H1 (cell line): ENCODE measurements at regions not wholly inside any gene's neighbourhood (a gene's known extent, or its start where the extent isn't known, plus 50 kb on each side); places are given as distances from the start of the nearest gene placed in this dataset.

ENCODE experiments used
- CTCF ChIA-PET: fragments of 300-600 bp; sonication (Branson Sonifier 250); formaldehyde crosslinking; loops from one replicate; lab custom pipeline; 2021; ENCODE audit not compliant: partially characterized antibody; lab: Charles Lee
- POLR2A ChIA-PET: fragments of 300-600 bp; sonication (Branson Sonifier 250); formaldehyde crosslinking; loops from one replicate; lab custom pipeline; 2021; ENCODE audit warnings: inconsistent platforms; ENCODE audit not compliant: partially characterized antibody; lab: Charles Lee
- DNase-seq, 2 experiments: peaks; one replicate each; pipeline versions ENCODE4 v3.0.0 to v3.0.0-alpha.2; 2010 to 2022; ENCODE audit warnings: low spot score in 2 of 2, low read depth in 1 of 2, mixed read lengths in 1 of 2
- FAIRE-seq: peaks from 2 replicates; lab custom pipeline; 2011; peaks lifted over from hg19 to GRCh38; lab: Jason Lieb, UNC
- H2AFZ ChIP-seq: 2 replicates; pipeline ENCODE4 v1.8.1; 2012; ENCODE audit warnings: low read length, inconsistent platforms
- H2AK5ac ChIP-seq: 2 replicates; pipeline ENCODE4 v1.6.1; 2013; ENCODE audit warnings: low read depth, low read length
- H2BK120ac ChIP-seq: replicated peaks from 2 replicates; pipeline ENCODE3; 2013; ENCODE audit warnings: low read depth, low read length, inconsistent platforms
- H2BK12ac ChIP-seq: 2 replicates; pipeline ENCODE4 v1.6.1; 2013; ENCODE audit warnings: low read depth, low read length
- H2BK15ac ChIP-seq: 2 replicates; pipeline ENCODE4 v1.6.1; 2013; ENCODE audit warnings: low read length
- H2BK20ac ChIP-seq: 2 replicates; pipeline ENCODE4 v1.6.1; 2013; ENCODE audit warnings: low read length
- H2BK5ac ChIP-seq: 2 replicates; pipeline ENCODE4 v1.6.1; 2013; ENCODE audit warnings: low read depth, low read length
- H3K14ac ChIP-seq: 2 replicates; pipeline ENCODE4 v1.6.1; 2013; ENCODE audit warnings: inconsistent platforms; ENCODE audit not compliant: insufficient read length
- H3K18ac ChIP-seq: 2 replicates; pipeline ENCODE4 v1.6.1; 2013; ENCODE audit warnings: low read length; ENCODE audit errors: extremely low read depth
- H3K23ac ChIP-seq: 2 replicates; pipeline ENCODE4 v1.6.1; 2013; ENCODE audit warnings: inconsistent platforms; ENCODE audit not compliant: insufficient read length
- H3K23me2 ChIP-seq: 2 replicates; pipeline ENCODE4 v1.6.1; 2013; ENCODE audit warnings: low read depth, low read length
- H3K27ac ChIP-seq: 2 replicates; pipeline ENCODE4 v1.6.1; 2011; ENCODE audit warnings: low read depth, low read length, inconsistent platforms
- H3K27me3 ChIP-seq, 4 experiments: replicated peaks in 1 of 4; 1 replicate in 1 of 4; 2 replicates in 3 of 4; pipeline versions ENCODE4 v1.6.1 to v1.8.1; 2011 to 2013; ENCODE audit warnings: low read length in 3 of 4, mild to moderate bottlenecking in 3 of 4, inconsistent platforms in 2 of 4, mixed read lengths in 2 of 4, moderate library complexity in 1 of 4; ENCODE audit not compliant: control insufficient read depth in 3 of 4, insufficient read depth in 3 of 4; ENCODE audit errors: extremely low read depth in 1 of 4
- H3K36me3 ChIP-seq, 4 experiments: 2 replicates each; pipeline versions ENCODE4 v1.6.1 to v1.8.1; 2011 to 2013; ENCODE audit warnings: mild to moderate bottlenecking in 4 of 4, low read length in 3 of 4, moderate library complexity in 2 of 4, control low read depth in 1 of 4, inconsistent platforms in 1 of 4; ENCODE audit not compliant: insufficient read depth in 4 of 4, control insufficient read depth in 2 of 4
- H3K4ac ChIP-seq: replicated peaks from 2 replicates; pipeline ENCODE3; 2013; ENCODE audit warnings: low read length, low read depth, mixed read lengths, inconsistent platforms; ENCODE audit not compliant: insufficient read length
- H3K4me1 ChIP-seq, 4 experiments: replicated peaks in 1 of 4; 1 replicate in 1 of 4; 2 replicates in 3 of 4; pipeline versions ENCODE4 v1.6.1 to v1.8.1; 2011 to 2013; ENCODE audit warnings: low read length in 3 of 4, inconsistent platforms in 2 of 4, mixed read lengths in 1 of 4; ENCODE audit not compliant: insufficient read depth in 4 of 4, control insufficient read depth in 3 of 4
- H3K4me2 ChIP-seq, 2 experiments: 2 replicates each; pipeline versions ENCODE4 v1.6.1 to v1.8.1; 2011 to 2013; ENCODE audit warnings: low read depth in 2 of 2, low read length in 2 of 2, control low read depth in 1 of 2, inconsistent platforms in 1 of 2, mild to moderate bottlenecking in 1 of 2; ENCODE audit not compliant: insufficient read depth in 1 of 2
- H3K4me3 ChIP-seq, 4 experiments: fragments of 200-600, 300-600 bp in 1 of 4; sonication (generic), shearing (Covaris generic), sonication (Bioruptor Twin) in 1 of 4; 2 replicates each; pipeline versions ENCODE4 v1.5.1 to v1.8.1; 2011 to 2016; ENCODE audit warnings: low read length in 4 of 4, low read depth in 3 of 4, control low read depth in 2 of 4, inconsistent platforms in 2 of 4, mild to moderate bottlenecking in 2 of 4, mixed read lengths in 1 of 4, moderate library complexity in 1 of 4; ENCODE audit not compliant: insufficient read depth in 2 of 4; ENCODE audit errors: extremely low read depth in 1 of 4
- H3K56ac ChIP-seq: replicated peaks from 2 replicates; pipeline ENCODE3; 2013; ENCODE audit warnings: low read depth, mild to moderate bottlenecking, mixed read lengths, low read length, inconsistent platforms; ENCODE audit not compliant: insufficient read length
- H3K79me1 ChIP-seq: 2 replicates; pipeline ENCODE4 v1.6.1; 2013; ENCODE audit warnings: low read depth, low read length, control low read depth
- H3K79me2 ChIP-seq, 2 experiments: 2 replicates each; pipeline versions ENCODE4 v1.6.1 to v1.8.1; 2012 to 2013; ENCODE audit warnings: low read length in 2 of 2, mild to moderate bottlenecking in 2 of 2, inconsistent platforms in 1 of 2; ENCODE audit not compliant: insufficient read depth in 2 of 2, control insufficient read depth in 1 of 2
- H3K9ac ChIP-seq, 4 experiments: replicated peaks in 1 of 4; 1 replicate in 1 of 4; 2 replicates in 3 of 4; pipeline versions ENCODE4 v1.6.1 to v1.8.1; 2011 to 2013; ENCODE audit warnings: low read depth in 3 of 4, low read length in 3 of 4, control low read depth in 2 of 4, mild to moderate bottlenecking in 2 of 4, moderate library complexity in 2 of 4, inconsistent platforms in 1 of 4; ENCODE audit errors: extremely low read depth in 1 of 4
- H3K9me3 ChIP-seq, 2 experiments: 2 replicates each; pipeline versions ENCODE4 v1.6.1 to v1.8.1; 2012 to 2013; ENCODE audit warnings: mild to moderate bottlenecking in 2 of 2, moderate library complexity in 2 of 2, control low read depth in 1 of 2, inconsistent platforms in 1 of 2, low read depth in 1 of 2, low read length in 1 of 2, mixed read lengths in 1 of 2; ENCODE audit not compliant: insufficient read depth in 2 of 2
- H4K20me1 ChIP-seq, 2 experiments: replicated peaks in 1 of 2; 2 replicates each; pipeline versions ENCODE3 to v1.8.1; 2011 to 2013; ENCODE audit warnings: inconsistent platforms in 2 of 2, low read length in 2 of 2, mild to moderate bottlenecking in 1 of 2; ENCODE audit not compliant: insufficient read depth in 2 of 2, control insufficient read depth in 1 of 2
- H4K5ac ChIP-seq: 2 replicates; pipeline ENCODE4 v1.6.1; 2013; ENCODE audit warnings: low read length, low read depth, mixed read lengths, inconsistent platforms; ENCODE audit not compliant: insufficient read length
- H4K8ac ChIP-seq: 2 replicates; pipeline ENCODE4 v1.8.0; 2013; ENCODE audit warnings: mild to moderate bottlenecking, moderate library complexity, low read length, inconsistent platforms; ENCODE audit not compliant: insufficient read depth; ENCODE audit errors: extremely low read depth
- H4K91ac ChIP-seq: replicated peaks from 2 replicates; pipeline ENCODE3; 2013; ENCODE audit warnings: low read length, mixed read lengths, inconsistent platforms; ENCODE audit not compliant: insufficient read length
- CBX8 ChIP-seq: fragments of 300-800, 300-1000 bp; sonication (generic); IDR thresholded peaks from 2 replicates; pipeline ENCODE4 v1.7.1; 2016; ENCODE audit warnings: low read depth, low read length, borderline replicate concordance
- EZH2 ChIP-seq: fragments of 200-600 bp; sonication (generic); IDR thresholded peaks from 2 replicates; pipeline ENCODE4 v1.7.1; 2012; ENCODE audit warnings: low read depth, mild to moderate bottlenecking, moderate library complexity, low read length, inconsistent platforms; ENCODE audit not compliant: severe bottlenecking
- FOSL1 ChIP-seq: IDR thresholded peaks from 2 replicates; pipeline ENCODE4 v1.6.1; 2011; ENCODE audit warnings: mild to moderate bottlenecking, low read depth, low read length, moderate library complexity; ENCODE audit not compliant: insufficient read depth
- JUND ChIP-seq: IDR thresholded peaks from 2 replicates; pipeline ENCODE4 v1.6.1; 2011; ENCODE audit warnings: mild to moderate bottlenecking, improper control_type of control experiment, low read length
- NANOG ChIP-seq: IDR thresholded peaks from 2 replicates; pipeline ENCODE4 v1.6.1; 2011; ENCODE audit warnings: low read length, low read depth, mild to moderate bottlenecking, inconsistent platforms; ENCODE audit not compliant: insufficient read depth, poor library complexity, severe bottlenecking
- RNF2 ChIP-seq: fragments of 200-900, 300-1000 bp; sonication (generic); IDR thresholded peaks from 2 replicates; pipeline ENCODE4 v1.7.1; 2016; ENCODE audit warnings: borderline replicate concordance, low read depth, mild to moderate bottlenecking, antibody characterized with exemption, low read length; ENCODE audit not compliant: poor library complexity, severe bottlenecking; ENCODE audit errors: missing control alignments
- SIRT6 ChIP-seq: IDR thresholded peaks from one replicate; pipeline ENCODE4 v1.7.1; 2012; ENCODE audit warnings: low read length, inconsistent platforms
- SIX5 ChIP-seq: IDR thresholded peaks from 2 replicates; pipeline ENCODE4 v1.6.1; 2011; ENCODE audit warnings: mild to moderate bottlenecking, low read depth, low read length
- SP4 ChIP-seq: IDR thresholded peaks from 2 replicates; pipeline ENCODE4 v1.6.1; 2012; ENCODE audit warnings: low read length, inconsistent platforms
- ZNF274 ChIP-seq: IDR thresholded peaks from 2 replicates; pipeline ENCODE4 v1.7.0; 2012; ENCODE audit warnings: low read length, borderline replicate concordance; ENCODE audit errors: extremely low read depth
- WGBS, 2 experiments: shearing (Covaris generic) in 1 of 2; methylation state at CpG; one replicate each; pipeline versions ENCODE4 v1.1.6 to v1.1.7; 2013 to 2015; ENCODE audit warnings: low lambda C conversion rate in 2 of 2, mixed read lengths in 2 of 2, inconsistent platforms in 1 of 2, low coverage in 1 of 2, missing lambda C conversion rate in 1 of 2; ENCODE audit not compliant: insufficient replicate concordance in 2 of 2, insufficient coverage in 1 of 2, insufficient read length in 1 of 2; ENCODE audit errors: extremely low coverage in 1 of 2, missing lambda C conversion rate in 1 of 2; 5-methylcytosine and 5-hydroxymethylcytosine counted together

DNA sequence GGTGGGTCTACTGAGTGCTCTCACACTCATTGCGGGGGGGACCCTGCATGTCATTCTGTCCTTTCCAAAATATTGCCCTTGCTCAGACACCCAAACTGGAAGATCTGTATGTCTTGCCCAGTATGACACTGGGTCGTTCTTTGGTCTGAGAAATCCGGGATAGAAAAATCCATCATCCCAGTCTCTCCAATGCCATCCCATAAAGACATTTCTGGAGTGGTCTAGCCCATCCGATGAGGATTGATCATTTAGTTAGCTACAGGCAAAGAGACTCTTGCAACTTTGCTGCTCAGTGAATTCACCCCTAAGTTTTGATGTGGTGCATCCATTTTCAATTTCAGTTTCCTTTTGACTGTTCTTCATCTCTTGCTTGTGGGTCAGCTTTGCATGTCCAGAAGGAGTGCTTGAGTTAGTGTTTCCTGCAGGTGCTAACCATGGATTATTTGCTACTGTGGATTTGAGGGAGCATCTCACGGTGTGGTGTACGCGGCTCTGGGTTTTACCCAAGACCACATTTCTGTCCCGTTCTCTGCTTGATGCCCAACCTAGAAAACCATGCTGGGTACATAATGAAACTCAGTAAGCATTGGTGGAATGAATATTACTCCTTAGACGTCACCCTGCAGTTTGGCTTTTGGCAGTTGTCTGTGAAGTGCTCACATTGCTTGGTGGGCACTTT is 247.0 kb upstream of the MKI67 start:
- Histone ChIP-seq H2BK120ac (no peak overlapping the region), H3K27ac (no peak overlapping the region), H3K9ac (no peak overlapping the region), H2BK20ac (no peak overlapping the region), H3K36me3 (no peaks in the 10 kb centered on the region), H3K23ac (no peak overlapping the region), H3K4me2 (no peak overlapping the region), H2BK5ac (no peak overlapping the region), H3K23me2 (no peaks in the 10 kb centered on the region), H2BK12ac (no peak overlapping the region), H4K8ac (no peak overlapping the region), H2BK15ac (no peak overlapping the region), H4K5ac (no peak overlapping the region), H3K4me1 (no peaks in the 10 kb centered on the region), H3K9me3 (no peaks in the 10 kb centered on the region), H3K56ac (no peak overlapping the region), H3K79me2 (no peaks in the 10 kb centered on the region), H4K20me1 (no peaks in the 10 kb centered on the region), H3K4me3 (no peak overlapping the region), H2AFZ (no peak overlapping the region), H3K18ac (no peak overlapping the region), H3K27me3 (no peaks in the 10 kb centered on the region), H2AK5ac (no peak overlapping the region), H3K14ac (no peak overlapping the region), H4K91ac (no peak overlapping the region), H3K79me1 (no peaks in the 10 kb centered on the region; the same call in 1 of the 2 replicates), H3K4ac (no peak overlapping the region)
- no peak for TF ChIP-seq CBX8
- TF ChIP-seq EZH2: no peak
- no peak for TF ChIP-seq RNF2
- no peak for TF ChIP-seq NANOG
- TF ChIP-seq ZNF274: no peak
- TF ChIP-seq SP4: no peak
- TF ChIP-seq SIX5: no peak
- no peak for TF ChIP-seq SIRT6
- TF ChIP-seq JUND: no peak
- TF ChIP-seq FOSL1: no peak
- ChIA-PET CTCF (interaction anchor here (1.1 kb wide), 1 partner anchor 28 kb away, joined by 3 read pairs; no protein-coding TSS in a partner anchor), POLR2A (no interaction called here)
- DNase-seq (no peak), FAIRE-seq (no peak)
- 90% methylated on average over 9 of the region's 9 CpGs; no CpG with 5 or more reads in 1 of the 2 experiments for WGBS, 2 experiments
